ENCODE measurements at regions not wholly inside any gene's neighbourhood (a gene's known extent, or its start where the extent isn't known, plus 50 kb on each side); places are given as distances from the start of the nearest gene placed in this dataset.
"Not testable (repeated sequence)": the region's sequence is repeated elsewhere in the genome, so short reads cannot be mapped to it uniquely, and the experiment has no call there.

GRCh38 chr10:85111271-85111670 lies 782.9 kb downstream of the CCSER2 start:
- H3K36me3 Mint-ChIP-seq: no peaks in the 10 kb centered on the region
- peaks cover 2% of the 10 kb centered on the region for H3K27me3 Mint-ChIP-seq
- no peak overlapping the region for H3K27ac Mint-ChIP-seq
- H3K9me3 Mint-ChIP-seq: peaks cover 0 to 3% (median 2%) of the 10 kb centered on the region in 3 donors
- no peak overlapping the region for H3K4me3 Mint-ChIP-seq
- H3K4me1 Mint-ChIP-seq: no peaks in the 10 kb centered on the region

DNA sequence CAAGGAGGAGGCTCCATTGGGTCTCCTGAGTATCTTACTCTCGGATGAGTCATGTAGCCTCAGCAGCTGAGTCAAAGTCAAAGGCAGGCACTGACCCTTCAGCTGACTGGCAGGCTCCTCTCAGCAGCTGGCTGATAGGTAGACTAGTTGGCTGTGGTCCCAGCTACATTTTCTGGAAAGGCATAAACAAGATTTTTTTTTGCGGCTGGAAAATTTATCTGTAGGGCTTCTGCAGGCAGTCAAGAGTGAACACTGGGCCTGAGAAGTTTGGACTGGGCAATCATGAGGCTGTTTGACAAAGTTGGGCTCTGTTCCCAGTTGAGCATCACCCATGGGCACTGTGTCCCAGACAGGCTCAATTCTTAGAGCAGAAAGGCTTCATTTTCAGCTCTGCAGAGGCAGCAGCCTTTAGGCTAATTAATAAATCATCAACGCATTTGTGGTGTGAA lies 796.2 kb downstream of the CCSER2 start:
- Mint-ChIP-seq H3K36me3 (no peaks in the 10 kb centered on the region), H3K9me3 (no peaks in the 10 kb centered on the region), H3K27ac (no peak overlapping the region), H3K27me3 (no peaks in the 10 kb centered on the region), H3K4me3 (no peak overlapping the region), H3K4me1 (no peaks in the 10 kb centered on the region)

GRCh38 chr10:85137253-85137652 lies 808.9 kb downstream of the CCSER2 start:
- Mint-ChIP-seq H3K27ac (no peak overlapping the region), H3K4me1 (no peaks in the 10 kb centered on the region), H3K27me3 (no peaks in the 10 kb centered on the region), H3K4me3 (no peak overlapping the region), H3K36me3 (peaks cover 3% of the 10 kb centered on the region), H3K9me3 (peaks cover 0 to 7% (median 2%) of the 10 kb centered on the region in 3 donors)

- Mint-ChIP-seq H3K36me3 (peaks cover 3% of the 10 kb centered on the region), H3K27ac (no peak overlapping the region), H3K9me3 (peaks cover 0 to 7% (median 2%) of the 10 kb centered on the region in 3 donors), H3K4me1 (no peaks in the 10 kb centered on the region), H3K27me3 (no peaks in the 10 kb centered on the region), H3K4me3 (no peak overlapping the region)
Measured at GRCh38 chr10:85138046-85138445, 809.7 kb downstream of the CCSER2 start.

- Mint-ChIP-seq H3K4me1 (no peaks in the 10 kb centered on the region), H3K9me3 (peaks cover 0 to 7% (median 2%) of the 10 kb centered on the region in 3 donors), H3K4me3 (no peak overlapping the region), H3K36me3 (peaks cover 3% of the 10 kb centered on the region), H3K27me3 (no peaks in the 10 kb centered on the region), H3K27ac (no peak overlapping the region)
Measured at GRCh38 chr10:85139124-85139523, 810.7 kb downstream of the CCSER2 start.

GRCh38 chr10:85141520-85141919 lies 813.1 kb downstream of the CCSER2 start:
- H3K9me3 Mint-ChIP-seq, H3K36me3 Mint-ChIP-seq: not testable (repeated sequence)

GRCh38 chr10:85145966-85146365 lies 817.6 kb downstream of the CCSER2 start:
- Mint-ChIP-seq H3K27me3 (no peaks in the 10 kb centered on the region), H3K9me3 (peaks cover 0 to 4% (median 2%) of the 10 kb centered on the region in 3 donors), H3K36me3 (no peaks in the 10 kb centered on the region), H3K27ac (peak overlapping the region in 1 of 3 donors; percentile 35), H3K4me1 (no peaks in the 10 kb centered on the region), H3K4me3 (no peak overlapping the region)

More at GRCh38 chr10:85141520-85141919, 813.1 kb downstream of the CCSER2 start:
- H3K4me3 Mint-ChIP-seq, H3K4me1 Mint-ChIP-seq, H3K27me3 Mint-ChIP-seq, H3K27ac Mint-ChIP-seq: not testable (repeated sequence)

GRCh38 chr10:85147346-85148250 lies 819.2 kb downstream of the CCSER2 start:
- Mint-ChIP-seq H3K4me3 (no peak overlapping the region), H3K9me3 (peaks cover 0 to 4% (median 2%) of the 10 kb centered on the region in 3 donors), H3K4me1 (no peaks in the 10 kb centered on the region), H3K27me3 (no peaks in the 10 kb centered on the region), H3K27ac (no peak overlapping the region), H3K36me3 (no peaks in the 10 kb centered on the region)

DNA sequence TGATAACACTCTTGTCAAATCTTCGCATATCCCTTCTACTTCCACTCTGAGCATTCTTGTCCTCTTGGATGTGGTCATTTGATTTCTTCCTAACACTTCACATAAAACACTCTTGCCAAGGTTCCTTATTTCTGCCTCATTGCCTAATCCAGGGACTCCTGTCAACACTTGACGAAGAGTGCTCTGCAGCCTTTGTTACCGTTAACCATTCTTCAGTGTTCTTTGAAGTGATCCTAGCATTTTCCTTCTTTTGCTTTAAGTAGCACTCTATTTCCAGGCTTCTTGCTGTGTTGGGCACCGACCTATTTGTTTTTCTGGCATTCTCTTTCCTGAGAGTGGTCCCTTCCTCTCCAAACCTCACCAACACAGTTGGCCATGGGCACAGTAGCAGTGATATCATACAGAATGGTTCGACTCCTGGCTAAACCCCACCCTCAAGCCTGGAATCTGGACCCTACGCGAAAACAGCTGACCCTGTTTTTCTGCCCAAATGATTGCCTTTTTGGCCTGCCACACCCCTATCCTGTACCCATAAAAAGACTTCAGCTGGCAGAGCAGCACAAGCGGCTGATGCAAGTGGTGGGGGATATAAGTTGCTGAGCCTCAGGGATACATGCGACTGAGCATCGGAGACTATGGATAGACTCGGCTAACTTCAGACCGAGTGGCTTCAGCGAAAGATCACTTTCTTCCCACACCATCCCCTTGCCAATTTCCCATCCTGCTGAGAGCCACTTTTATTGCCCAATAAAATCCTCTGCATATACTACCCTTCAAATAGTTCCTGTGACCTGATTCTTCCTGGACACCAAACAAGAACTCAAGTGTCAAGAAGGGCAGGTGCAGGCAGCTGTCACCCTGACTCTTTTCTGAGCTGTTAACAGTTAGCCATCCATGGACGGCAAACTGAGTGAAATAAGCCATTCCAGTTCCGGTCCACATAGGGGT lies 820.6 kb downstream of the CCSER2 start:
- Mint-ChIP-seq H3K9me3 (peaks cover 2 to 4% (median 4%) of the 10 kb centered on the region in 3 donors), H3K4me3 (no peak overlapping the region), H3K4me1 (no peaks in the 10 kb centered on the region), H3K27ac (no peak overlapping the region), H3K36me3 (no peaks in the 10 kb centered on the region), H3K27me3 (no peaks in the 10 kb centered on the region)

DNA sequence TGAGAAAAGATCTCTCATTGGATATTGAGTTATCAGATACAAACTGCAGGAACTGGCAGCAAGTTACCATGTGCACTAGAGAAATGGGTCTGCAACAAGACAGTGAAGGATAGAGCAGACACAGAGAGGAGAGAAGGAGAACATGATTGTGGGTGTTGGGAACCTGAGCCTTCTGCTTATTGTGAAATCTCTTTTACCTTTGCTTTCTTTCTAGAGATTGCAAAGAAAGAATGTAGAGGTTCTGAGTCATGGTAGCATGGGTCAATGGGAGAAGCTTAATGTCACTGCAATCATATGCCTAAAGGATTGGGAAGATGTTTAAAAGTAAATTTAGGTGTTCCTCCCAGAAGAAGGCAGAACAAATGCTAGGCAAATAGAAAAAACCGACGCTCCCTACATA lies 821.4 kb downstream of the CCSER2 start:
- no peaks in the 10 kb centered on the region for H3K36me3 Mint-ChIP-seq
- no peaks in the 10 kb centered on the region for H3K27me3 Mint-ChIP-seq
- peaks cover 2 to 4% (median 2%) of the 10 kb centered on the region in 3 donors for H3K9me3 Mint-ChIP-seq

DNA sequence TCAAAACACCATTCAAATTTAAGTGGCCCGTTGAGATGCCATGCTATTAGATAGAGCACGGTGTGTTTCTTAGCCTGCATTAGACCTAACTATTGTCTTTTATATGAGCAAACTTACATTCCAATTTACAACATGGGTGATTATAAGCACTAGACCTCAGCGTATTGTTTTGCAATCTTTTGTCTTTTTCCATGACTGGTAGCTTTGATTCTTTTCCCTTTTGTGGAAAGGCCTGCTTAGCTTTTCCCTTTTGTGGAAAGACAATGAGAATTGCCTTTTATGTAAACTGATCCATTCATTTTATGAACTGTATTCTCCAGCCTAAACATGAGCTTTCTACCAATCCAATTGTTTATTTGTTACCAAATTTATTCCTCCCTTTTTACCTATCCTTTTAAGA lies 823.1 kb downstream of the CCSER2 start:
- Mint-ChIP-seq H3K27ac (no peak overlapping the region), H3K4me3 (no peak overlapping the region), H3K9me3 (peaks cover 0 to 7% (median 2%) of the 10 kb centered on the region in 3 donors), H3K4me1 (no peaks in the 10 kb centered on the region), H3K27me3 (no peaks in the 10 kb centered on the region), H3K36me3 (no peaks in the 10 kb centered on the region)

More for the DNA sequence above, 821.4 kb downstream of the CCSER2 start:
- Mint-ChIP-seq H3K4me1 (no peaks in the 10 kb centered on the region), H3K4me3 (no peak overlapping the region), H3K27ac (no peak overlapping the region)

- Mint-ChIP-seq H3K9me3 (peaks cover 0 to 7% (median 4%) of the 10 kb centered on the region in 3 donors), H3K27ac (no peak overlapping the region)
Measured at GRCh38 chr10:85152496-85152895, 824.1 kb downstream of the CCSER2 start.

DNA sequence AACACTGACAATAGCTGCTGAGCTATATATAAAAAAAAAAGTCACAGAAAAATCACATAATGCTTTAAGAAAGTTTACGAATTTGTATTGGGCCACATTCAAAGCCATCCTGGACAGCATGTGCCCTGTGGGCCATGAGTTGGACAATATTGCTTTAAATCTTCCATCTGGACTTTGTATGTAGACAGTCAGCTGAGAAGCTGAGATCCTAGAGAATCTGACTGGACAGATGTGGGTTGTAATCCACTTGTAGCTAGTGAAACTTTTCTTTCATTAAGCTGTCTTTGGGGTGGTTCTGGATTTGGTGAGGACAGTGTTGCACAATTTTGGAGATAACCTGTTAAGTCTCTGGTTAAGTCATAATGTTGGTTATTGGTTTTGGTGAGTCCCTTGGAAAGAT lies 824.5 kb downstream of the CCSER2 start:
- no peak overlapping the region for H3K27ac Mint-ChIP-seq
- no peaks in the 10 kb centered on the region for H3K4me1 Mint-ChIP-seq
- H3K4me3 Mint-ChIP-seq: no peak overlapping the region
- H3K9me3 Mint-ChIP-seq: peaks cover 0 to 7% (median 4%) of the 10 kb centered on the region in 3 donors
- no peaks in the 10 kb centered on the region for H3K36me3 Mint-ChIP-seq
- H3K27me3 Mint-ChIP-seq: no peaks in the 10 kb centered on the region

More at GRCh38 chr10:85152496-85152895, 824.1 kb downstream of the CCSER2 start:
- H3K36me3 Mint-ChIP-seq: no peaks in the 10 kb centered on the region
- H3K4me1 Mint-ChIP-seq: no peaks in the 10 kb centered on the region
- no peak overlapping the region for H3K4me3 Mint-ChIP-seq
- no peaks in the 10 kb centered on the region for H3K27me3 Mint-ChIP-seq

- Mint-ChIP-seq H3K4me1 (no peaks in the 10 kb centered on the region), H3K27ac (no peak overlapping the region), H3K4me3 (no peak overlapping the region), H3K9me3 (peaks cover 0 to 7% (median 2%) of the 10 kb centered on the region in 3 donors), H3K36me3 (no peaks in the 10 kb centered on the region), H3K27me3 (no peaks in the 10 kb centered on the region)
Measured at GRCh38 chr10:85157206-85157605, 828.8 kb downstream of the CCSER2 start.

DNA sequence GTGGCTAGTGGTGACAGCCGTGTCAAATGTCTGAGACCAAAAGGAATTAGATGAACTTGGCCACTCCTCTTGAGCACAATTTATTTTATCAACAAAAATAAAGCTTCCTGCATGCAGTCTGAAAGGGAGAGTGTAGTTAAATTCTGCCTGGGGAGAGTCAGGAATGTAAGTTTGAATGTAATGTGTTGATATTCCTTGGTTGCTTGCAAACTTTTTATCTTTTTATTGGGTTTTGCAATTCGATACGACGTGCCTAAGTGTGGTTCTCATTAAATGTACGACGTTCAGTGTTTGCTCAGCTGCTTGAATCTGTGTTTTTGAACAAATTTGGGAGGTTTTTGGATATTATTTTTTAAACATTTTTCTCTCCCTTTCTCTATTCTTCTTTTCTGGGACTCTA lies 839.9 kb downstream of the CCSER2 start:
- Mint-ChIP-seq H3K4me3 (no peak overlapping the region), H3K27me3 (no peaks in the 10 kb centered on the region), H3K9me3 (peaks cover 0 to 7% (median 2%) of the 10 kb centered on the region in 3 donors), H3K4me1 (no peaks in the 10 kb centered on the region), H3K36me3 (no peaks in the 10 kb centered on the region), H3K27ac (peak overlapping the region in 1 of 3 donors; percentile 29)

All from IgD-negative memory B cell (primary cell).